ENCODE measurements at regions not wholly inside any gene's neighbourhood (a gene's known extent, or its start where the extent isn't known, plus 50 kb on each side); places are given as distances from the start of the nearest gene placed in this dataset.

- TF ChIP-seq, protein P1, sequence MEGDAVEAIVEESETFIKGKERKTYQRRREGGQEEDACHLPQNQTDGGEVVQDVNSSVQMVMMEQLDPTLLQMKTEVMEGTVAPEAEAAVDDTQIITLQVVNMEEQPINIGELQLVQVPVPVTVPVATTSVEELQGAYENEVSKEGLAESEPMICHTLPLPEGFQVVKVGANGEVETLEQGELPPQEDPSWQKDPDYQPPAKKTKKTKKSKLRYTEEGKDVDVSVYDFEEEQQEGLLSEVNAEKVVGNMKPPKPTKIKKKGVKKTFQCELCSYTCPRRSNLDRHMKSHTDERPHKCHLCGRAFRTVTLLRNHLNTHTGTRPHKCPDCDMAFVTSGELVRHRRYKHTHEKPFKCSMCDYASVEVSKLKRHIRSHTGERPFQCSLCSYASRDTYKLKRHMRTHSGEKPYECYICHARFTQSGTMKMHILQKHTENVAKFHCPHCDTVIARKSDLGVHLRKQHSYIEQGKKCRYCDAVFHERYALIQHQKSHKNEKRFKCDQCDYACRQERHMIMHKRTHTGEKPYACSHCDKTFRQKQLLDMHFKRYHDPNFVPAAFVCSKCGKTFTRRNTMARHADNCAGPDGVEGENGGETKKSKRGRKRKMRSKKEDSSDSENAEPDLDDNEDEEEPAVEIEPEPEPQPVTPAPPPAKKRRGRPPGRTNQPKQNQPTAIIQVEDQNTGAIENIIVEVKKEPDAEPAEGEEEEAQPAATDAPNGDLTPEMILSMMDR (IDR thresholded peaks at IDR 0.05): no peak
- TF ChIP-seq POLR2AphosphoS5 (IDR thresholded peaks at IDR 0.05): no peak
Measured at GRCh38 chr4:171621646-171622045, 191.6 kb upstream of the GALNTL6 start.

All from breast epithelium (tissue), 3 donors.